ENCODE measurements at regions not wholly inside any gene's neighbourhood (a gene's known extent, or its start where the extent isn't known, plus 50 kb on each side); places are given as distances from the start of the nearest gene placed in this dataset.

GRCh38 chr9:126204197-126204596, 122.4 kb upstream of the MVB12B start:
- TF ChIP-seq CHD1 (IDR thresholded peaks at IDR 0.05; ENCODE audit: low read depth, low read length) (no peak), YY1 (IDR thresholded peaks at IDR 0.05; ENCODE audit: low read depth, low read length) (no peak), EGR1 (IDR thresholded peaks at IDR 0.05; ENCODE audit: borderline replicate concordance, low read depth, low read length) (no peak), GABPA (IDR thresholded peaks at IDR 0.05; ENCODE audit: borderline replicate concordance, insufficient read depth, low read length) (no peak), RAD21 (IDR thresholded peaks at IDR 0.05 in 1 of 2, conservative IDR thresholded peaks at IDR 0.05 in 1 of 2; ENCODE audit: low read depth in 2 of 2, low read length in 2 of 2) (no peak), SP1 (IDR thresholded peaks at IDR 0.05; ENCODE audit: low read depth, low read length) (no peak), BCL11A (IDR thresholded peaks at IDR 0.05; ENCODE audit: low read depth in 2 of 2, low read length in 2 of 2) (no peak), SIRT6 (IDR thresholded peaks at IDR 0.05; ENCODE audit: low read length) (no peak), KDM5A (IDR thresholded peaks at IDR 0.05; ENCODE audit: low read length) (no peak), BRCA1 (IDR thresholded peaks at IDR 0.05; ENCODE audit: low read depth, low read length) (no peak), USF2 (IDR thresholded peaks at IDR 0.05; ENCODE audit: low read length) (no peak)
- TF ChIP-seq, protein P1, sequence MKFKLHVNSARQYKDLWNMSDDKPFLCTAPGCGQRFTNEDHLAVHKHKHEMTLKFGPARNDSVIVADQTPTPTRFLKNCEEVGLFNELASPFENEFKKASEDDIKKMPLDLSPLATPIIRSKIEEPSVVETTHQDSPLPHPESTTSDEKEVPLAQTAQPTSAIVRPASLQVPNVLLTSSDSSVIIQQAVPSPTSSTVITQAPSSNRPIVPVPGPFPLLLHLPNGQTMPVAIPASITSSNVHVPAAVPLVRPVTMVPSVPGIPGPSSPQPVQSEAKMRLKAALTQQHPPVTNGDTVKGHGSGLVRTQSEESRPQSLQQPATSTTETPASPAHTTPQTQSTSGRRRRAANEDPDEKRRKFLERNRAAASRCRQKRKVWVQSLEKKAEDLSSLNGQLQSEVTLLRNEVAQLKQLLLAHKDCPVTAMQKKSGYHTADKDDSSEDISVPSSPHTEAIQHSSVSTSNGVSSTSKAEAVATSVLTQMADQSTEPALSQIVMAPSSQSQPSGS (IDR thresholded peaks at IDR 0.05; ENCODE audit: low read length) = no peak
- Histone ChIP-seq H2BK5ac (ENCODE audit: low read depth, low read length) (no peak overlapping the region), H2BK15ac (ENCODE audit: low read length) (no peak overlapping the region), H3K4me1 (replicated peaks in 1 of 4; ENCODE audit: control insufficient read depth in 3 of 4, insufficient read depth in 4 of 4, low read length in 3 of 4) (peaks cover 0 to 4% (median 0%) of the 10 kb centered on the region in 4 experiments; a peak in 1 of 7 replicates), H3K18ac (ENCODE audit: extremely low read depth, low read length) (no peak overlapping the region), H3K4me3 (ENCODE audit: extremely low read depth in 1 of 4, insufficient read depth in 2 of 4, low read depth in 3 of 4, low read length in 4 of 4) (no peak overlapping the region), H3K27ac (ENCODE audit: low read depth, low read length) (no peak overlapping the region), H3K56ac (replicated peaks; ENCODE audit: insufficient read length, low read depth, low read length) (peak overlapping the region; percentile 100), H3K79me2 (ENCODE audit: control insufficient read depth in 1 of 2, insufficient read depth in 2 of 2, low read length in 2 of 2) (no peaks in the 10 kb centered on the region), H2BK20ac (ENCODE audit: low read length) (no peak overlapping the region), H4K91ac (replicated peaks; ENCODE audit: insufficient read length, low read length) (no peak overlapping the region), H2BK12ac (ENCODE audit: low read depth, low read length) (no peak overlapping the region; the same call in 1 of the 2 replicates), H3K4ac (replicated peaks; ENCODE audit: insufficient read length, low read depth, low read length) (no peak overlapping the region), H3K27me3 (replicated peaks in 1 of 4; ENCODE audit: control insufficient read depth in 3 of 4, extremely low read depth in 1 of 4, insufficient read depth in 3 of 4, low read length in 3 of 4) (no peaks in the 10 kb centered on the region; a peak in 1 of 7 replicates), H3K79me1 (ENCODE audit: low read depth, low read length) (no peaks in the 10 kb centered on the region), H3K23me2 (ENCODE audit: low read depth, low read length) (peaks cover 9% of the 10 kb centered on the region; the same call in 1 of the 2 replicates), H3K4me2 (ENCODE audit: insufficient read depth in 1 of 2, low read depth in 2 of 2, low read length in 2 of 2) (no peak overlapping the region), H3K36me3 (ENCODE audit: control insufficient read depth in 2 of 4, insufficient read depth in 4 of 4, low read length in 3 of 4) (no peaks in the 10 kb centered on the region), H3K9ac (replicated peaks in 1 of 4; ENCODE audit: extremely low read depth in 1 of 4, low read depth in 3 of 4, low read length in 3 of 4) (no peak overlapping the region; a peak in 1 of 7 replicates), H2AFZ (ENCODE audit: low read length) (no peak overlapping the region), H3K14ac (ENCODE audit: insufficient read length) (no peak overlapping the region), H3K9me3 (ENCODE audit: insufficient read depth in 2 of 2, low read depth in 1 of 2, low read length in 1 of 2) (peaks cover 8 to 10% of the 10 kb centered on the region in 2 experiments; a peak in 1 of 4 replicates), H4K5ac (ENCODE audit: insufficient read length, low read depth, low read length) (no peak overlapping the region), H3K23ac (ENCODE audit: insufficient read length) (no peak overlapping the region), H4K20me1 (replicated peaks in 1 of 2; ENCODE audit: control insufficient read depth in 1 of 2, insufficient read depth in 2 of 2, low read length in 2 of 2) (peaks cover 0 to 8% of the 10 kb centered on the region in 2 experiments), H2AK5ac (ENCODE audit: low read depth, low read length) (no peak overlapping the region; the same call in 1 of the 2 replicates), H4K8ac (ENCODE audit: extremely low read depth, insufficient read depth, low read length) (no peak overlapping the region; the same call in 1 of the 2 replicates), H2BK120ac (replicated peaks; ENCODE audit: low read depth, low read length) (no peak overlapping the region)
- ChIA-PET POLR2A (ENCODE audit: partially characterized antibody) (no interaction called here), CTCF (ENCODE audit: partially characterized antibody) (interaction anchor here (1.4 kb wide), 1 partner anchor 13 kb away, joined by 3 read pairs; no protein-coding TSS in a partner anchor)
- 80% methylated on average over 3 of the region's 5 CpGs; no CpG with 5 or more reads in 1 of the 2 experiments for WGBS, 2 experiments (ENCODE audit: extremely low coverage in 1 of 2, insufficient coverage in 1 of 2, insufficient read length in 1 of 2, insufficient replicate concordance in 2 of 2, low coverage in 1 of 2, low lambda C conversion rate in 2 of 2, missing lambda C conversion rate in 1 of 2)
- DNase-seq (ENCODE audit: low read depth in 1 of 2, low spot score in 2 of 2) (no peak), FAIRE-seq (no peak)
